NCI-H2107 treated with DMSO at 0.1 percent for 48 hours (cell line): ENCODE measurements at regions not wholly inside any gene's neighbourhood (a gene's known extent, or its start where the extent isn't known, plus 50 kb on each side); places are given as distances from the start of the nearest gene placed in this dataset.

Experiments used
- DNase-seq: peaks from one replicate; lab custom pipeline; 2025; ENCODE audit not compliant: unreplicated experiment; lab: John Stamatoyannopoulos, UW

- DNase-seq: no peak
Measured at GRCh38 chr4:175427751-175428150, 384.3 kb downstream of the GPM6A start.

GRCh38 chr4:175431694-175432093 lies 380.4 kb downstream of the GPM6A start:
- no peak for DNase-seq

GRCh38 chr4:175435381-175435783 lies 376.7 kb downstream of the GPM6A start:
- DNase-seq: no peak

- DNase-seq: no peak
Measured at GRCh38 chr4:175436196-175436595, 375.9 kb downstream of the GPM6A start.

GRCh38 chr4:175440786-175441185 lies 371.3 kb downstream of the GPM6A start:
- no peak for DNase-seq

- no peak for DNase-seq
Measured at GRCh38 chr4:175441256-175441655, 370.8 kb downstream of the GPM6A start.

DNA sequence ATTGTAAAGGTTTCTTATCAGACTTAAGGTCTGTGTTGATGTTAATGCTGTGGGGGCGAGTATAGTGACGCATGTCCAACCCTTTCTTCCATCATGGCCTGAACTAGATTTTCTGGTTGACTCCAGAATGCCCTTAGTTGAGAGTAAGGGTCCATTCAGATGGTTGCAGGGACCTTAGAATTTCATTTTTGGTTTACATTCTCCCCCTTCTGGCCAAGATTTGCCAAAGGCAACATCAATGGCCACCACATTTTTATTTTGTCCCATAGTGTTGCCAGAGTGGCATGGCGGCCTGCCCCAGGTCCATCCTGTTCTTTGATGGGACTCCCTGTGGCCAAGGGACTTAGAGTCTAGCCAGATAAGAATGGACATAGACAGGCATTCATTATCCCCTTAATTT lies 368.5 kb downstream of the GPM6A start:
- DNase-seq: no peak

GRCh38 chr4:175444512-175444911 lies 367.6 kb downstream of the GPM6A start:
- no peak for DNase-seq

DNA sequence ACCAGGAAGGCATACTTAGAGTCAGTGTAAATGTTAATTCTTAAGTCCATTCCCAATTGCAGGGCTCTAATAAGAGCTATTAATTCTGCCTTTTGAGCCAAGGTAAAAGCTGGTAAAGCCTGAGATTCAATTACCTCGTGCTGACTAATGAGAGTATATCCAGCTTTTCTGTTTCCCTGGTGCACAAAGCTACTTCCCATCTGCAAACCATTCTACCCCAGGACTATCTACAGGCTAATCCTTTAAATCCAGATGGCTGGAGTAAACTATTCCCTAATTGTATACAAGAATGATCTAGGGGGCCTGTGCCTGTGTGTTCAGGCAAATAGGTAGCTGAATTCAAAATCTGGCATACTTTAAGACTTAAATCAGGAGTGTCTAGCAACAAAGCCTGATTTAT lies 365.0 kb downstream of the GPM6A start:
- DNase-seq: no peak

DNA sequence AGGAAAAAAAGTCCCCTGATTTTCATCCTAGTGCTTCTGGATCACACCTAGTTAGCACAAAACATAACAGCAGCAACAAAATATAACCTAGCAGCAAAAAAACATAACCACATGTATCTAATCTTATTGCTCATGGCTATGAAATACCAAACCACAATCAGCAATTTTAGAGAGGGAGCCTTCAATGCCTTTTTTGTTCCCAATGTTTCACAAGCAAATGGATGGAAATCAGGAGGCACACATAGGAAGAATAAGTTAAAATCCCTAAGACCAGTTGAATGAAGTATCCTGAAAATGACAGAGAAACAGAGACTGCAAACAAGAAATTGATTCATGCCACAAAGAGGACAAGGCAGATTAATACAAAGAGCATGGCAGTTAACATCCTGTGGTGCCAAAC lies 361.6 kb downstream of the GPM6A start:
- DNase-seq: no peak

GRCh38 chr4:175451238-175451965 lies 360.7 kb downstream of the GPM6A start:
- no peak for DNase-seq

GRCh38 chr4:175453456-175453855 lies 358.6 kb downstream of the GPM6A start:
- DNase-seq: no peak

GRCh38 chr4:175456131-175456530 lies 355.9 kb downstream of the GPM6A start:
- no peak for DNase-seq

GRCh38 chr4:175457956-175458355 lies 354.1 kb downstream of the GPM6A start:
- DNase-seq: no peak

- DNase-seq: no peak
Measured at GRCh38 chr4:175459571-175459970, 352.5 kb downstream of the GPM6A start.

DNA sequence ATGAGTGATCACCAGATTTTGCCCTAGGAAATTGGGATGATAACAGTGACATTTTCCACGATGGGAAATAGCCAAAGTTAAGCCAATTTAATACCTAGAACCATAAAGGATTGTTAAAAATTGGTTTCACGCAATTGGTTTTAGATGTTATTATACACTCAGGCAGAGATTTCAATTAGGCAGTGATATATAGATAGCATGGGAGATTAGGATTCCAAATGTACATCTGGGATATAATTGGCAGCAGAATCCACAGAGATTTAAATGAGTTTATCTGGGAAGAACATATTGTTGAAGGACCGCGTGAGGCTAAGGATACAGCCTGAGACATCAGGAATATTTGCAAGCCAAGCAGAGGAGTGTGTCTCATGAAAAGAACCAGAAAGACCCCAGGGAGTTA lies 351.6 kb downstream of the GPM6A start:
- DNase-seq: no peak

DNA sequence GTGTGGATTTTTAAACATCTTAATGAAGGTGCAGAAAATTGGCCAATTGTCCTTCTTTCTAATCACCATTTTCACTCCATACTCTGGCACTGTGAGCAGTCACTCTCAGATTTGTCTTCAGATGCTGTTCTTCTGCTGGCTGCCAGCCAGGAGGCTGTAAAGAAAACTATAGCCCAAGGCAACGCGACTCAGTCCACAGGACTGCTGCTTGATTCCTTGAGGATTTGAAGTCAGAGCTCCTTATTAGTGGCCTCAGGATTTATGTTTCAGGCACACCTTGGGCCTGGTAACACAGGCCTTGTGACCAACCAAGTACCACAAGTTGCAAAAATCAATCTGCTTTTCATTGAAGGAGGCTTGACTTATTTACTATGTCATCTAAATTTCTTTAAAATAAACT lies 342.6 kb downstream of the GPM6A start:
- no peak for DNase-seq

DNA sequence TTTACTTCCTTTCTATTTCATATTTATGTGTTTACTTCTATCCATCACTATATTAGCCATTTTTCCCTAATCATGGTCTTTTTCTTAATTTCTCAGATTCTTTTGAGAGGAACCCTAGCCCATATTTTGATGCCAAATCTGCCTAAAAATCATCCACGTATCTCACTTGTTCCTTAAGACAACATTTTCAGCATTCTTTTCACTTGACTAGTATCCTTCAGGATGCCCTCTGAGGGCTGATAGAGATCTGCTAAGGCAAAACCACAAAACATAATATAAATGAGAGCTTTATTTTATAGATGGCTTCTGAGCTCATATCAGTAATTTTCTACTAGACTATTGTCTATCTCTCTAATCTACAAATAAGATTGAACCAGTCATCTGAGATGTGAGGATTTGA lies 341.9 kb downstream of the GPM6A start:
- no peak for DNase-seq

DNA sequence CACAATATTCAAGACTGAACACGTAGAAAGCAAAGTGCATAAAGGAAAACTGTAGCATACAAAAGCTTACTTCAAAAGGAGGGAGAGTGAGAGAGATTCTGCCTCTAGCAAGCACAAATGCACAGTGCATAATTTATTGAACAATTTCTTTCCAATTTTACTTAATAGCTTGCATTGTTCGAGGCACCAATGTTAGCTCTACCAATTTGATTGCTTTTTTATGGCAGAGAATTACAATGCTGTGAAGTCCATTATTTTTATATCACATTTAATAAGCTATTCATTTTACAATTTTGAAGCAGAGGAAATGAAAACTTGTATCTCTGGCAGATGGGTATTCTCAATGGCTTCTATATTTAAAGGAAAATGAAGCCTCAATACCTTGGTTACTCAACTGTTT lies 331.7 kb downstream of the GPM6A start:
- no peak for DNase-seq

- DNase-seq: no peak
Measured at GRCh38 chr4:175499735-175500352, 312.2 kb downstream of the GPM6A start.

DNA sequence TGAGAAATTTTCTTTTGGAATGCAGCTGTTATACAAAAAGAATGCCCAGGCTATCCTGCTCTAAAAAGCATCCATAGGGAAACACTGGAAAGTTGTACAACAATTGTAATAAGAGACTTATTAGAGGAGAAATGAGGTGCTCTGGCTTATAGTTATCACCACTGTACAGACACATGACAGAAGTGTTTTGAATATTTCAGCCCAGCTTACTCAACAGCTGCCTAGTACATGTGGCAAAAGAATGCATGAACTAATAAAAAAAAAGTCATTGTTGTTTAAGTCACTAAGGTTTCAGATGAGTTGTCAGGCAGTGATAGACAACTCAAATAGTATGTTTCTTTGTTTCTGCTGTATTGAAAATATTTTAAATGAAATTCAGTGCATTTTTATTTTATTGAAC lies 307.7 kb downstream of the GPM6A start:
- DNase-seq: no peak

DNA sequence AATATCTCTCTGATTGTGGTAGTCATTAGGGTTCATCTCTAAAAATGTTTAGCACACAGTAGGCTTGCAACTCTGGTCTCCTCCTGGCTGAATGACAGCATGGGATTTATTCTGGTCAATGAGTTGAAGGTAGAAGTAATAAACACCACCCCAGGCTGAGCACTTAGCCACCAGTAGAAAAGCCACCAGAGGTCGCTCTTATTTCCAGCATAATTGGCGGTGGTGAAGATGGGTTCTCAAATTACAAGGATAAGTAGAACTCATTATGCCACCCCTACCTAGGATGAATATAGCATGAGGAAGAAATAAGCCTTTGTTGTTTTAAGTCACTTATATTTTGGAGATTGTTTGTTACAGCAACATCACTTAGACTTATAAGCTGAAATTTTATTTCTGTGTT lies 302.7 kb downstream of the GPM6A start:
- DNase-seq: peak; percentile 1

DNA sequence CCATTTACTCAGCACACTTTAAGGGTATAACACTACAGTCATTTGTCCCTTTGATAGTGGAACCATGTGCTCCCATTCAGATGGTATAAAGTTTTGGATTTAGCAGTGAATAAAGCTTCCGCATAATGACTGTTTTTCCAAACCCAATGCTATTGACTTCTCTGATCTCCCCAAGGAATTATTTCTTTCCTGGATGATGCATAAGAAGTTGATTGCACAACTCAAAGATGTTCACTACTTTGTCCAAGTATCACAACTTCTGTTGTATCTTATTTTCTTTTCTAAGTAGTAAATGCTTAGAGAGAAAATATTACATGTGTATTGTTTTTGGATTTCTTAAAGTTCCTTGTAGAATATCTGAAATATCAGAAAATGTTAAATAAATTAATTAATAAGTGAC lies 300.2 kb downstream of the GPM6A start:
- DNase-seq: no peak
